Activated T-cell treated with anti-CD3 and anti-CD28 coated beads, Interleukin-2, amount 50 U/mL, for 4 hours (primary cell): ENCODE measurements at regions not wholly inside any gene's neighbourhood (a gene's known extent, or its start where the extent isn't known, plus 50 kb on each side); places are given as distances from the start of the nearest gene placed in this dataset.

Source experiments
- ATAC-seq, 2 donors: fragments of 200-7000 bp; cut with Tn5 transposase; one replicate each; pipeline ENCODE4 v1.10.0; 2021
- DNase-seq: peaks from one replicate; pipeline ENCODE4 v3.0.0-alpha.2; 2020
- H3K27me3 Mint-ChIP-seq: one replicate; pipeline ENCODE4 v1.8.0; 2021; ENCODE audit warnings: low read depth, mixed read lengths
- H3K36me3 Mint-ChIP-seq: one replicate; pipeline ENCODE4 v1.8.0; 2022; ENCODE audit warnings: mixed read lengths; ENCODE audit not compliant: insufficient read depth
- H3K4me1 Mint-ChIP-seq: one replicate; pipeline ENCODE4 v1.8.0; 2021; ENCODE audit warnings: low read depth, mixed read lengths
- H3K4me3 Mint-ChIP-seq: one replicate; pipeline ENCODE4 v1.8.0; 2021; ENCODE audit warnings: mild to moderate bottlenecking, moderate library complexity, mixed read lengths
- H3K9me3 Mint-ChIP-seq: one replicate; pipeline ENCODE4 v1.8.0; 2021; ENCODE audit warnings: mixed read lengths

DNA sequence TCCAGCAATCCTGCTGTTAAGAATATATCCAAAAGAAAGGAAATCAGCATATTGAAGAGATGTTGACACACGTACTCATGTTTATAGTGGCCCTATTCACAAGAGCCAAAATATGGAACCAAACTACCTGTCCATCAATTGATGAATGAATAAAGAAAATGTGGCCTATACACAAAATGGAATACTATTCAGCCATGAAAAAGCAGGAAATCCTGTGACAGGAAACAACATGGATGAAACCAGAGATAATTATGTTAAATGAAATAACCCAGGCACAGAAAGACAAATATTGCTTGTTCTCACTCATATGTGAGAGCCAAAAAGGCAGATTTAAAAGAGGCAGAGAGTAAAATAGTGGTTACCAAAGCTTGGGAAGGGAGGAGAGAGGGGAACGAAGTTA lies 127.1 kb downstream of the KCNJ2 start:
- DNase-seq (no peak), ATAC-seq (no peak)
- peaks cover 2% of the 10 kb centered on the region for H3K27me3 Mint-ChIP-seq
- no peak overlapping the region for H3K4me3 Mint-ChIP-seq
- H3K4me1 Mint-ChIP-seq: no peaks in the 10 kb centered on the region
- H3K9me3 Mint-ChIP-seq: peaks cover 14% of the 10 kb centered on the region
- H3K36me3 Mint-ChIP-seq: no peaks in the 10 kb centered on the region

- no peak overlapping the region for H3K4me3 Mint-ChIP-seq
- no peaks in the 10 kb centered on the region for H3K36me3 Mint-ChIP-seq
- ATAC-seq: no peak
- no peaks in the 10 kb centered on the region for H3K4me1 Mint-ChIP-seq
- peaks cover 2% of the 10 kb centered on the region for H3K27me3 Mint-ChIP-seq
- DNase-seq: no peak
- peaks cover 14% of the 10 kb centered on the region for H3K9me3 Mint-ChIP-seq
These were observed 128.1 kb downstream of the KCNJ2 start for GRCh38 chr17:70297397-70297796.

DNA sequence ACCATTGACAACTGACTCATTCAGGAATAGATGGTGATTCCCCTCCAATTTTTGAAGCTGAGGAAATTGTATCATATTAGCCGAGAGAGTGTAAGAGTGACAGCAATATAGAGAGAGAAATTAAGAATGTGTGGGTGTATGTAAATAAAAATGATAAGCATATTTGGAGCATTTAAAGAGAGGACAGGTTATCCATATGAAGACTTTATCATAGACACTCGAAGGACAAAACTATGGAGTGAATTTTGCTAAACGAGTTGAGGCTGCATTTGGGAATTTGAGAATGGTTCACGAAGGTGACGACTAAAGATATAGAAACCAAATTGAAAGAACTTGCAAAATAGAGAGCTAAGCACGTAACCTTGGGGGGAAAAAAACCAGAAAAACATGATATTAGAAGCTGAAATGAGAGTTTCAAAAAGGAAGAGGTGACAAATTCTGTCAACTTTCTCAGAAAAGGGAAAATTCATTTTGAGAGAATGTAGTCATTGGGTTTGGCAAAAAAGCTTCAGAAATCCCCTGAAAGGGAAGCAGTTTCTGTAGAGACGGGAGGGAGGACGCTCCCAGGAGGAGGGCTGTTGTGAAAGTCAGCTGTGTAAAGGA lies 129.7 kb downstream of the KCNJ2 start:
- no peak for DNase-seq
- ATAC-seq: no peak
- H3K4me3 Mint-ChIP-seq: no peak overlapping the region
- H3K36me3 Mint-ChIP-seq: no peaks in the 10 kb centered on the region
- no peaks in the 10 kb centered on the region for H3K4me1 Mint-ChIP-seq
- peaks cover under 1% of the 10 kb centered on the region for H3K27me3 Mint-ChIP-seq
- H3K9me3 Mint-ChIP-seq: peaks cover 12% of the 10 kb centered on the region

DNA sequence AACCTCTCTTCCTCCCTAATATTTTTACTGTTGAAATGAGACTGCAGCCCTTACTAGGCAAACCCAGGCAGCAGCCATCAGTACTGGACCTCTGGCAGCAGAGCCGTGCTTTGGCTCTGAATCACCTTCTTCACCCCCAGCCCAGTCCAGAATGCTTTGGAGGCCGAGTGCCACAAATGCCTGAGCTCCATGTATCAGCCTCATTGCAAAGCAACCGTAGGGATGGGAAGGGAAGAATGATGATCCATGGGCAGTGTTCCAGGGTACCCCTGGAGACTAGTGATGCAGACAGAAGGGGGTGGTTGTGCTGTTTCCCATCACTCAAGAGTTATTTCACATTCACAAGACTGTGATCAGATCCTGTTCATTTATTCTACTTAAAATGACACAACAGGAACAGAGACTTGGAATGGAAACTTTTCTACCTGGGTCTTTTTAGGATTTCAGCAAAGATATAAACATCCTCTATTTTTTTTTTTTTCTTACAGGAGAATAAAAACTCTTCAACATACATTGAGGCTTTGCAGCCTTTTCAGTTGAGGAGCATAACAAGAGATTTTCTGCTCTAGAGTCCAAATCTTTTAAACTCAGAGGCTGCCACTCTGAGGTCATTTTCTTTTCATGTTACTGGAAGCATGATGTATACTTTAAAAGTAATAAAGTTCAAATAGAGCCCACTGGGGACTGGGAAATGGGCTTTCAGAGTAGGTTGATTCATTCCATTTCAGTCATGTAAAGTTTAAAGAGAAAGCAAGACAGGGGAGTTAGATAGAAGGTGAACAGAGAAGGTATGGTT lies 138.3 kb downstream of the KCNJ2 start:
- no peak overlapping the region for H3K4me3 Mint-ChIP-seq
- H3K9me3 Mint-ChIP-seq: no peaks in the 10 kb centered on the region
- no peak for DNase-seq
- H3K4me1 Mint-ChIP-seq: no peaks in the 10 kb centered on the region
- ATAC-seq: no peak
- no peaks in the 10 kb centered on the region for H3K36me3 Mint-ChIP-seq
- no peaks in the 10 kb centered on the region for H3K27me3 Mint-ChIP-seq

GRCh38 chr17:70308618-70309017 lies 139.3 kb downstream of the KCNJ2 start:
- Mint-ChIP-seq H3K9me3 (no peaks in the 10 kb centered on the region), H3K4me3 (no peak overlapping the region), H3K27me3 (no peaks in the 10 kb centered on the region), H3K4me1 (no peaks in the 10 kb centered on the region), H3K36me3 (no peaks in the 10 kb centered on the region)
- no peak for ATAC-seq
- DNase-seq: no peak

- Mint-ChIP-seq H3K4me3 (no peak overlapping the region), H3K36me3 (no peaks in the 10 kb centered on the region), H3K27me3 (no peaks in the 10 kb centered on the region), H3K4me1 (no peaks in the 10 kb centered on the region), H3K9me3 (no peaks in the 10 kb centered on the region)
- ATAC-seq (no peak), DNase-seq (no peak)
These were observed 140.9 kb downstream of the KCNJ2 start for GRCh38 chr17:70310221-70310672.

- Mint-ChIP-seq H3K9me3 (no peaks in the 10 kb centered on the region), H3K36me3 (no peaks in the 10 kb centered on the region), H3K4me3 (no peak overlapping the region), H3K4me1 (no peaks in the 10 kb centered on the region), H3K27me3 (no peaks in the 10 kb centered on the region)
- DNase-seq: no peak
- no peak for ATAC-seq
These were observed 143.9 kb downstream of the KCNJ2 start for GRCh38 chr17:70313086-70313852.

DNA sequence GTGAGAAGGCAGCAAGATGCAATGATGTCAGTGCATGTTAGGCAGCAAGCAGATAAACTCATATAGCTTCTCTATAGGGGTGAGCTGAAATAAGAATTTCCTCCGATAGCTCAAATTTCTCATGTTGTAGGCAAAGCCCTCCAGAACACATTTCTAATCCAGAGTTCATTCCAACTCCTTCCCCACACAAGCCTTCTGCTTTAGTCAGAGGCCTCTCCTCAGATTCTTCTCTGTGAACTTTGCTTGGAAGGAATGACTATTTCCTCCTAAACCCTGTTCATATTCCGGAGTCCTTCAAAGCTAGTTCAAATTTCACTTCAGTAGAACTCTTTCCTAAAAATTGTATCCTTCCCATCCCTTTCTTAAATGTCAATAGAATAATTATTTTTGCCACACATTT lies 144.8 kb downstream of the KCNJ2 start:
- Mint-ChIP-seq H3K9me3 (peaks cover 4% of the 10 kb centered on the region), H3K4me1 (no peaks in the 10 kb centered on the region), H3K4me3 (no peak overlapping the region), H3K27me3 (no peaks in the 10 kb centered on the region), H3K36me3 (no peaks in the 10 kb centered on the region)
- ATAC-seq (no peak), DNase-seq (no peak)

DNA sequence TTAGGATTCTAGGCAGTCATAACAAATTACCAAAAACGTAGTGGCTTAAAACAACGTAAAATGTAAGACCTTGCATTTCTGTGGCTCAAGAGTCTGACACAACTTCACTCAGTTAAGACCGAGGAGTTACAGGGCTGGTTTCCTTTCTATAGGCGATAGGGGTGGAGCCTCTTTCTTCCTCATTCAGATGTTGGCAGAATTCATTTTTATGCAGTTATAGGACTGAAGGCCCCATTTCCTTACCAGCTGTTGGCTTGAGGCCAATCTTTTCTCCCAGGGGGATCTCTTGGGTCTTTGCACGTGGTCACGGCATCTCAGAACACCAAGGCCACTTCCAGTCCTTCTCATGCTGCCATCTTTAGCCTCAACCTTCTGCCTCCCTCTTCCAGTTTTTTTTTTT lies 145.2 kb downstream of the KCNJ2 start:
- Mint-ChIP-seq H3K9me3 (peaks cover 4% of the 10 kb centered on the region), H3K27me3 (no peaks in the 10 kb centered on the region), H3K4me3 (no peak overlapping the region), H3K4me1 (no peaks in the 10 kb centered on the region), H3K36me3 (no peaks in the 10 kb centered on the region)
- no peak for ATAC-seq
- DNase-seq: no peak

GRCh38 chr17:70317421-70317820 lies 148.1 kb downstream of the KCNJ2 start:
- DNase-seq: no peak
- Mint-ChIP-seq H3K4me3 (no peak overlapping the region), H3K9me3 (peaks cover 4% of the 10 kb centered on the region), H3K27me3 (no peaks in the 10 kb centered on the region), H3K4me1 (no peaks in the 10 kb centered on the region), H3K36me3 (no peaks in the 10 kb centered on the region)
- no peak for ATAC-seq

- no peaks in the 10 kb centered on the region for H3K36me3 Mint-ChIP-seq
These were observed 148.7 kb downstream of the KCNJ2 start for GRCh38 chr17:70318051-70318450.

DNA sequence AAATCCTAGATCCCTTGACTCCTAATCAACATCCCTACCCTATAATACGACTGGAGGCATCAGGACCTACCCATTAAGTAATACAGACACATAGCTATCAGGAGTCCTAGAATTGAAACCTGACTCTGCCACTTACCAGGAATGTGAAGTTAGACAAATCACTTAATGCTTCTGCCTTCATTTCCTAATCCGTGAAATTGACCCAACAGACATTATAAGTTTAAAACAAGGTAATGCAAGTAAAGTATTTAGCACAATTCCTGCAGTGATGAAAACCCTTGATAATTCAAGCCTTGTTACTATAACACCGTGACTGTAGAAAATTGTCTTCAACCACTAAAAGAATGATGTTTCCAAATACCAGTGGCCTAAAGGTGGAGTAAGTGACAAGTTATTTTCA lies 150.2 kb downstream of the KCNJ2 start:
- no peaks in the 10 kb centered on the region for H3K4me1 Mint-ChIP-seq
- peaks cover 4% of the 10 kb centered on the region for H3K9me3 Mint-ChIP-seq
- H3K4me3 Mint-ChIP-seq: no peak overlapping the region
- ATAC-seq: no peak
- no peaks in the 10 kb centered on the region for H3K36me3 Mint-ChIP-seq
- no peaks in the 10 kb centered on the region for H3K27me3 Mint-ChIP-seq
- DNase-seq: no peak

More at GRCh38 chr17:70318051-70318450, 148.7 kb downstream of the KCNJ2 start:
- no peak overlapping the region for H3K4me3 Mint-ChIP-seq
- no peaks in the 10 kb centered on the region for H3K4me1 Mint-ChIP-seq
- DNase-seq (no peak), ATAC-seq (no peak)
- H3K27me3 Mint-ChIP-seq: no peaks in the 10 kb centered on the region
- peaks cover 4% of the 10 kb centered on the region for H3K9me3 Mint-ChIP-seq

DNA sequence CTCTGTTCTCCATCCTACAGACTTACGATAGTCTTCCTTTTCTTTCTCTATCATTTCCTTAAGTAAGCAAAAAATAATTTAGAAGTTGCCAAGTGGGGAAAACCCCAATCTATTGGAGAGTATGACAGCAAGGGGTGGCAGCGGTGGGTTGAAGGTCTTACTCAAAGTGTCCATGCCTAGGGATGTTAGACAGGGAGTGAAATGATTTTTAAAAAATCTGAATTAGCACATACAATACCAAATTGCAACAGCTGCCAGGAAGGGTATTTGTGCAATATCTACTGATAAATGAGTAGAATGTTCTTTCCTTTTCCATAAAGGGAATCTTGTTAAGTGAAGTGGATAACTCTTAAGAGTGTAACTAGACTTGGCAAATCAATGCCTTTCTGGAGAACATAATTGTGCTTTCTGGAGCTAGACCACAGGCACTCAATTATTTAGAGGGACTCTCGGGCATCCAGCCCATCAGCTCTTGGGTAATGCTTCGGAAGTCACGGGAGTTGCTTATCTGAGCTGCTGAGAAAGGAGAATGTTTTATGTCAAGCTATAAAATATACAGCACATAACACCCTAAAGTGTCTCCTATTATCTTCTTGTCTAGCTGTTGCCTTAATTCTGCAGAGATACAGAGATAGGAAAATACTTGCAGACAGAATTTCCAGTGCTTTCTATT lies 151.5 kb downstream of the KCNJ2 start:
- Mint-ChIP-seq H3K9me3 (peaks cover 4% of the 10 kb centered on the region), H3K36me3 (no peaks in the 10 kb centered on the region), H3K4me1 (no peaks in the 10 kb centered on the region), H3K4me3 (no peak overlapping the region), H3K27me3 (no peaks in the 10 kb centered on the region)
- DNase-seq (no peak), ATAC-seq (no peak)

DNA sequence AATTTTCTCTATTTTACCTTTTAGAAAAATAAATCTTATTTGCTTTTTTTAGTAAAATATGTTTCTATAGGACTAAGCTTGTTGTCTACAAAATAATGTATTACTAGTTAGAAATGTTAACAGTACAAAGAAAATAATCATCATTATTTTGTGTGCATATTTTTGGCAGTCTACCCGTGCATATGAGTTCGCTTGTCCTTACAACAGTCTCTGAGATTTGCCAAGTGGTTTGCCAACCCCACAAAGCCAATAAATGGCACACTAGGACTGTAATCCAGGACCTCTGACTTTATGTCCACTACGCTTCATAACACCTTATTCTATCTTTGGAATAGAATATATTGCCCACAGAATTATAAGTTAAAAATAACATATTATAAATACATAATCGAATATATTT lies 152.0 kb downstream of the KCNJ2 start:
- Mint-ChIP-seq H3K9me3 (peaks cover 4% of the 10 kb centered on the region), H3K36me3 (no peaks in the 10 kb centered on the region), H3K27me3 (no peaks in the 10 kb centered on the region), H3K4me3 (no peak overlapping the region), H3K4me1 (no peaks in the 10 kb centered on the region)
- DNase-seq (no peak), ATAC-seq (no peak)
